T follicular helper cell (primary cell): ENCODE measurements at regions not wholly inside any gene's neighbourhood (a gene's known extent, or its start where the extent isn't known, plus 50 kb on each side); places are given as distances from the start of the nearest gene placed in this dataset.

Experiments
- DNase-seq: peaks from one replicate; pipeline ENCODE4 v3.0.0-alpha.2; 2020; ENCODE audit warnings: low read depth

GRCh38 chr6:167755461-167755860 lies 71.2 kb upstream of the AFDN start:
- DNase-seq, result no peak

- DNase-seq, result no peak
Measured at GRCh38 chr6:167756597-167756996, 70.1 kb upstream of the AFDN start.

GRCh38 chr6:167757249-167757648 lies 69.5 kb upstream of the AFDN start:
- DNase-seq, result no peak

- DNase-seq, result no peak
Measured at GRCh38 chr6:167757821-167758220, 68.9 kb upstream of the AFDN start.

GRCh38 chr6:167758309-167759023 lies 68.2 kb upstream of the AFDN start:
- DNase-seq, result no peak

GRCh38 chr6:167759206-167759605 lies 67.5 kb upstream of the AFDN start:
- DNase-seq, result no peak

- DNase-seq, result no peak
Measured at GRCh38 chr6:167759912-167760311, 66.8 kb upstream of the AFDN start.

- DNase-seq, result no peak
Measured at GRCh38 chr6:167760979-167761793, 65.5 kb upstream of the AFDN start.

- DNase-seq, result no peak
Measured at GRCh38 chr6:167761794-167762258, 64.9 kb upstream of the AFDN start.

- no peak for DNase-seq
Measured at GRCh38 chr6:167762259-167762962, 64.3 kb upstream of the AFDN start.

GRCh38 chr6:167763056-167763944 lies 63.4 kb upstream of the AFDN start:
- DNase-seq, result no peak

- DNase-seq, result no peak
Measured at GRCh38 chr6:167764215-167764614, 62.5 kb upstream of the AFDN start.

- no peak for DNase-seq
Measured at GRCh38 chr6:167764713-167765479, 61.8 kb upstream of the AFDN start.

- DNase-seq, result no peak
Measured at GRCh38 chr6:167766986-167767714, 59.6 kb upstream of the AFDN start.

GRCh38 chr6:167767715-167768107 lies 59.0 kb upstream of the AFDN start:
- DNase-seq, result no peak

GRCh38 chr6:167768471-167769215 lies 58.1 kb upstream of the AFDN start:
- no peak for DNase-seq

- no peak for DNase-seq
Measured at GRCh38 chr6:167769408-167770190, 57.1 kb upstream of the AFDN start.

- no peak for DNase-seq
Measured at GRCh38 chr6:167770291-167770955, 56.3 kb upstream of the AFDN start.
